Activated CD4-positive, alpha-beta T cell treated with anti-CD3 and anti-CD28 coated beads, Interleukin-2, amount 50 U/mL, for 16 hours (primary cell): ENCODE measurements at regions not wholly inside any gene's neighbourhood (a gene's known extent, or its start where the extent isn't known, plus 50 kb on each side); places are given as distances from the start of the nearest gene placed in this dataset.

Source experiments
- DNase-seq: peaks from one replicate; pipeline ENCODE4 v3.0.0-alpha.2; 2020

DNA sequence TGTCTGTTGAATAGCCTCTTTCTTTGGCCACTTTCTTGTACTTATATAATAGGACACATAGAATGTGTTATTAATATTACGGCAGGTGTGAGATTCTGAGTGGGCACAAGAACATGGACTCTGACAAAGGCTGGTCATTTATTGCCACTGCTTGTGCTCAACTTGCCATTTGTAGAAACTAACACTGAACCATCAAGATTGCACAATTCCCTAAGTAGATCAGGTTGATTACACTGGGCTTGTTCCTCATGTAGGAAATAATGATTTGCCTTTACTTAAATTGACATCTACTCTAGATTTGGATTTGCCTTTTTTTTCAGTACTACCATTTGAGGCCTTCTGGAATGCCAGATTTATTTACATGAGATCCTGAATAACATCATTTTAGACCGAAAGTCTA is 342.7 kb upstream of the CWC22 start:
- no peak for DNase-seq

- DNase-seq, result no peak
Measured at GRCh38 chr2:180343528-180344345, 336.6 kb upstream of the CWC22 start.

- DNase-seq, result no peak
Measured at GRCh38 chr2:180337136-180337535, 330.0 kb upstream of the CWC22 start.

GRCh38 chr2:180336550-180336949 is 329.5 kb upstream of the CWC22 start:
- DNase-seq, result no peak

DNA sequence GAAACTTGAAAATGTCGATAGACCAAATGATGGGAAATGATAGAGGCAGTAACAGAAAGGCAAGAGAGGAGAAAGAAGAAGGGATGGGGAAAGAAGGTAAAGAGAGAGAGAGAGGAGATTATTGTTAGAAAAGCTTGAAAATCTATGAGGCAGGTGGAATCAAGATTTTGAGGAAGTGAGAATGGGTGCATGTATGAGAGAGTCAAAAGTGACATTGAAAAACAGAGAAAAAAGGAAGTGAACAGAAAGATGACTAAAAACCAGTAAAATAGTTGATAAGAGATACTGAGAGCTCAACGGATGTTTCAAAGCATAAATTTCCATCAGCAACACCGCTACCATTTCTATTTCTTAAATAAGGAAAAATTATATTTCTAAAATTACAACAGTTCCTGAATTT is 327.4 kb upstream of the CWC22 start:
- DNase-seq, result no peak

- DNase-seq, result no peak
Measured at GRCh38 chr2:180328795-180329422, 321.8 kb upstream of the CWC22 start.

DNA sequence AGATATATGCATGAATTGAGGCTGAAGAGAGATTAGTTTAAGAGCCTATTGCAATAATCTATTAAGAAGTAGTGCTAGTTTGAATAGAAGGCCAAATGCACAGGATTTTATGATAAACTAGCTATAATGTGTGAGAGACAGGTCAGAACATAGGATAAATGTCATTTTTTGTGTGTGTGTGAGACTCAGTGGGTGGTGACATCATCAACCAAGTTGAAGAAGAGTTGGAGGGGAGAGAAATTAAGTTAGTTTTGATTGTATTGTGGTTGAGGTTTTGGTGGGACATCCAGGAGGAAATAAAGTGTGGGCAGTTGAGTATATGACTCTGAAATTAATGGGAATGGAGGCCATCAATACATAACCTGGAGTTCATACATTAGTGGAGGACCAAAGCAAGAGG is 320.1 kb upstream of the CWC22 start:
- no peak for DNase-seq

DNA sequence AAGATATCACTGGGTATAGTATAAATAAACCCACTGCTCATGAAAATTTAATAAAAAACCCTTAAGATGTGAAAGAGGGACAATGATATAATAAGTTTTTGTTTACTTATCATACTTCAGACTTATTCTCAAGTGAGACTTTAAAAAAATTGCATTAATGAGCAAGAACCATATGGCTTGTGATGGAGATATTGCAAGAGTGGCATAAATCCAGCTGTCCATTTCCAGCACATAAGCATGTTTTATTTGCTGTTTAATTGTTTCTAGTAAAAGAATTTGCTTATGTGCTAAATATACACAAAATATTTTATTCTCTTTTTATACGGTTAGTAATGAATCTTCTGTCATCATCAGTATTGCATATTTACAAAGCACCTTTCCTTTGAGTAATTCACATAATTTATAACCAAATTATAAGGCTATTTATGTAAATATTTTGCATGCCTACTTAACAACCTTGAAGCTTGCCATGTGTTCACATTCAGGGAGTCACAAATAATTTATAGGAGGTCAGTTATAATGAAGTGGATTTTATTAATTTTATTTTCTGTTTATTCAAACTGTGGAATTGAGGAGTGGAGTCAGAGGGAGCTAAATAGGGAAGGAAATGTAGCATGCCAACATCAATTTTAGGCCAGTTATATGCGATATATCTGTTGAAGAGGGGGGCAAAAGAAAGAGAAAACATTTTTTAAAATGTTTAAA is 318.5 kb upstream of the CWC22 start:
- DNase-seq, result no peak

DNA sequence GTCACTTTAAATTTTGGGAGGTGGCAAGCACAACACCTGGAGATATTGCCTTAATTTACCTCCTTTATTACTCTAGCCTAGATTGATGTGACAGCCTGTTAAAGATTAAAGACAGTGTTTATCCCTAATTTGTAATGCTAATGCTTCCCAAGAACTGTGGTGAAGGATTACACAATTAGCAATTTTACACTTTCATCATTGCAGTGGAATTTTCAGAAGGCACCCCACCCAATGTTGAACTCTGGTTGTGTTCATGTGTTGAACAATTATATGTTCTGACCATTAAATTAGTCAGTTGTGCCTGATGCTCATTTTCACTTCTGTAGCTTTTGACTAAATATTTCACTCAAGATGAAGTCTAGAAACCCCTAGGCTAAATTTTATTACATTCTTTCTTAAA is 317.1 kb upstream of the CWC22 start:
- DNase-seq, result no peak

DNA sequence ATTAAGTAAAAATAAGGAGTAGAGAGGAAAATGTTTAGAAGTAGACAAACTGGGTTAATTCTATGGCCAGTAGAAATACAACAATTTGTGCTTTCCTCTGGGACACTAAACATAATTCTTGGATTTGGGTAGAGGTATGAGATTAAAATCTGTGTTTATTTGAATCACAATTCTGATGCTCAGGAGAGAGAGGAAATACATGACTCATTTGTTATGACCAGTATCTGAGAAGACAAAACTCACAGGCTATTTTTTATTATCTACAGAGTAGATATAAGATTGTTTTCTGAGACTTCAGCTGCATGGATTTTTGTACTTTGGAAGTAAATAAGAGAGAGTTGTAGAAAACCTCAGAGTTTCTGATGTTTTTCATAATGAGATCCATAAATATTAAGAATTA is 315.7 kb upstream of the CWC22 start:
- no peak for DNase-seq

DNA sequence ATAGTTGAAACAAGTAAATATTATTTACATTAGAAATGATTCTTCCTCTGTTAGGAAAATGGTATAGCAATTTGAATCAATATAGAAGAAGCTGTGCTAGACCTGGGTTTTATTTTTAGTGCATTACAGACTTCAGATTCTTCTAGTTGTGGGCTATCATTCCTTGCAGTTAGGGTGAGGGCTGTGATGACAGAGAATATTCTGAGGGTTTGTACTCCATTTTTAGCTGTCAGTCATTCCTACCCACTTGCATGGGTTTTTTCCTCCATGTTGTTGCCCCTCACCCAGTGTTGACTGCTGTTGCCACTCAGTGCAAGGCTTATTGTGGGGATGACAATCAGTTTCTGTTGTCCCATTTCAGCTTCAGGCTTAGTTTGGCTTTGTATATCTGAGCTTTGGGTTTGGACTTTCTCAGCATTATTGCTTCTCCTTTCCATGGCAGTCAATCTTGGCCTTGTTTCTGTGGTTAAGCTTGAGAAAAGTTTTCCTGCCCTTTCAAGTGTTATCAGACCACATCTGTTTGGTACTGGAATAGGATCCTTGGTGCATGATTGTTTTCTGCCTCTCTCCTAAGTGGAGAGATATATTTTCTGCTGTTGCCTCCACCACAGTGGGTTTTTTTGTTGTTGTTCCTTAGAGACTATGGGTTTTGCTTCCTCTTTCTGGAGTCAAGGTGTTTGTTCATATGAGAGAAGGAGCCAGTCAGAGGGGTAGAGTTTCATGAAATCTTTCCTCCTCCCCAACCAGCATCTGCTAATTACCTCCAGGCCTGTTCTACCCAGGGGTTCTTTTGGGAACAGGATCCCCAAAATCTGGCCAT is 312.7 kb upstream of the CWC22 start:
- no peak for DNase-seq

DNA sequence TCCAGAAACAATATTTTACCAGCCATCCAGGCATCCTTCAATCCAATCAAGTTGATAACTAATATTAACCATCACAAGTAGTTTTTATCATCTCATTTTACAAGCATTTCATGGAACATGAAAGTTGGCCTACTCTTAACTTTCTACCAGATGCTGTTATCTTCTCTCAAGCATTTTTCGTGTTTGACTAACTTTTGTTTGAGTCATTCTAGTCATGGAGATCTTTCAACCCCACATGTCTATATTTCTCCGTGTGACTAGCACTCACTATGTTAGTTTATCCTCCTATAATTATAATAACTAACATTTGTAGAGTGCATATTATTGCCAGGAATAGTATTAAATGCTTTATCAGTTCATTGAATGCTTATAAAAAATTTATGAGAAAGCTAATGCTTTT is 307.0 kb upstream of the CWC22 start:
- no peak for DNase-seq

- no peak for DNase-seq
Measured at GRCh38 chr2:180312542-180312941, 305.4 kb upstream of the CWC22 start.

DNA sequence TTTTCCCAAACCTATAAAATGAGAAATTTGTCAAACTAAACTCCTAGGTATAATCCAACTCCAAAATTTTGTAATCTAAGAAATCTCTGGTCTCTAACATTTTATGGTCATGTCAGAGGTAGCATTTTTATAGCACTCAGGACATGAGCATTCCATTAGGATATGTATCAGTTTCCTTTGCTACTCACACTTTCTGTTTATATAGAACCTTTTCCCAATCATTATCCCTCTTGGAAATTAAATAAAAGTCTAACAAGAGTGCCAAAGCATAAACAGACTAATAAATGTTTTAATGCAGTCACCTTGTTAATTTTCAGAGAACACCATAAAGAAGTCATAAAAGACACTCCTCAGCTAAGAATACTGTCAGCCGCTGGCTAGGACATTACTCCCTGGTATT is 300.0 kb upstream of the CWC22 start:
- DNase-seq, result no peak

GRCh38 chr2:180306346-180306745 is 299.2 kb upstream of the CWC22 start:
- DNase-seq, result no peak

GRCh38 chr2:180291552-180292421 is 284.7 kb upstream of the CWC22 start:
- DNase-seq, result no peak

- no peak for DNase-seq
Measured at GRCh38 chr2:180291060-180291459, 284.0 kb upstream of the CWC22 start.

GRCh38 chr2:180289627-180290026 is 282.5 kb upstream of the CWC22 start:
- no peak for DNase-seq

DNA sequence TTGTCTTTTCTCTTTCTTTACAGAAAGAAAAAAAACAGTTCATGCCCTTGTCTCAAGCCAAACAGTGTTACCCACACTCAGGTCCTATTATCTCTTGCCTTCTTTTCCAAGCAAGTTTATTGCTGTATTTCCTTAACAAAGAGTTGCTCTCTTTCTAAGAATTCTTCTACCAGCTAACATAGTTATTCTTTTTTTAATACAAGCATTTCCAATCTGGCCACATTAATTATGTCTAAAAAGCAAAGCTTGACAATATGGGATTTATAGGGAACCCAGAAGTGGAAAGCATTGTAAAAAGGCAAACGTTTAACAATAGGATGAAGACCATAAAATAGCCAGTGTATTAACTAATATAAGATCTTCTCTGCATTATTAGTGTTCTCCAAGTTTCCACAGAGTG is 272.5 kb upstream of the CWC22 start:
- DNase-seq, result no peak

GRCh38 chr2:180276733-180277132 is 269.6 kb upstream of the CWC22 start:
- DNase-seq, result no peak

DNA sequence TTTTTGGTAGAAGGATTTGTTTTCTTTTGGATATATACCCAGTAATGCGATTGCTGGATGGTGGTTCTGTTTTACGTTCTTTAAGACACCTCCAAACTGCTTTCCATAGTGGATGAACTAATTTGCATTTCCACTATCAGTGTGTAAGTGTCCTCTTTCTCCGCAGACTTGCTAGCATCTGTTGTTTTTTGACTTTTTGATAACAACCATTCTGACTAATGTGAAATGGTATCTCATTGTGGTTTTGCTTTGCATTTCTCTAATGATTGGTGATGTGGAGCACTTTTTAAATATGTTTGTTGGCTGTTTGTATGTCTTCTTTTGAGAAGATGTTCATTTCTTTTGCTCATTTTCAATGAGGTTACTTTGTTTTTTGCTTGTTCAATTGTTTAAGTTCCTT is 260.9 kb upstream of the CWC22 start:
- DNase-seq, result no peak

DNA sequence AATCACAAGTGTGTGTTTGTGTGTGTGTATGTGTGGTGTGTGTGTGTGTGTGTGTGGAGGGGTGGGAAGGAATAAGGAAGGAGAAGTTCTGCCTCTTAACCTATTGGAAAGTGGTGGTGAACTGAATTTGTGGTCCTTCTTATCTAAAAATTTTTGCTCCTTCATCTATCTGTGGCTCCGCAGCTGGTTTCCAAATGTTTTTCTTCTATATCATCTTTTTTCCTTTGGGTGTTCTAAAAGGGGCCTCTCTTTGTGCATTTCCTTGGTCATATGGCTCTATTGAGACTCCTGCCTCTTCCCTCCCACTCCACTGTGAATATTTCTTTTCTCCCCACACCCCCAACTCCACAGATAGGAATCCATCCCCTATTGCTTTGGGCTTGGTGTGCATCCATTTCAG is 254.9 kb upstream of the CWC22 start:
- no peak for DNase-seq
